Activated CD4-positive, alpha-beta memory T cell treated with anti-CD3 and anti-CD28 coated beads for 36 hours (primary cell): ENCODE measurements at regions not wholly inside any gene's neighbourhood (a gene's known extent, or its start where the extent isn't known, plus 50 kb on each side); places are given as distances from the start of the nearest gene placed in this dataset.

ENCODE experiments used
- CTCF ChIA-PET: fragments of 350-600 bp; sonication (Branson Sonifier 250); formaldehyde crosslinking; loops from one replicate; lab custom pipeline; 2021; ENCODE audit warnings: antibody characterized with exemption, inconsistent platforms; lab: Charles Lee
- POLR2A ChIA-PET: fragments of 350-600 bp; sonication (Branson Sonifier 250); formaldehyde crosslinking; loops from one replicate; lab custom pipeline; 2021; ENCODE audit warnings: antibody characterized with exemption; lab: Charles Lee
- DNase-seq: peaks from one replicate; pipeline ENCODE4 v3.0.0-alpha.2; 2020
- H3K27ac Mint-ChIP-seq: one replicate; pipeline ENCODE4 v1.8.0; 2021; ENCODE audit warnings: mixed read lengths
- H3K27me3 Mint-ChIP-seq: one replicate; pipeline ENCODE4 v1.8.0; 2021; ENCODE audit warnings: mixed read lengths
- H3K36me3 Mint-ChIP-seq: one replicate; pipeline ENCODE4 v1.8.0; 2021; ENCODE audit warnings: mixed read lengths
- H3K4me1 Mint-ChIP-seq: one replicate; pipeline ENCODE4 v1.8.0; 2021; ENCODE audit warnings: low read depth, mixed read lengths
- H3K4me3 Mint-ChIP-seq: one replicate; pipeline ENCODE4 v1.8.0; 2021; ENCODE audit warnings: mild to moderate bottlenecking, mixed read lengths
- H3K9me3 Mint-ChIP-seq: one replicate; pipeline ENCODE4 v1.8.0; 2021; ENCODE audit warnings: mixed read lengths
- intact Hi-C: fragments of 100-400 bp; cut with micrococcal nuclease; formaldehyde crosslinking; loops from one replicate; pipeline ENCODE4 v1.15.1; 2023

GRCh38 chr7:81887098-81888090, 117.5 kb upstream of the HGF start:
- ChIA-PET POLR2A (no interaction called here), CTCF (interaction anchor here (0.7 kb wide), 1 partner anchor 43 kb away, joined by 4 read pairs; no protein-coding TSS in a partner anchor)
- Mint-ChIP-seq H3K27ac (no peak overlapping the region), H3K36me3 (no peaks in the 10 kb centered on the region), H3K4me3 (no peak overlapping the region), H3K4me1 (no peaks in the 10 kb centered on the region), H3K9me3 (peaks cover 3% of the 10 kb centered on the region), H3K27me3 (no peaks in the 10 kb centered on the region)
- intact Hi-C loops: no loop called here
- DNase-seq: no peak

GRCh38 chr7:81886211-81886764, 116.4 kb upstream of the HGF start:
- H3K36me3 Mint-ChIP-seq: no peaks in the 10 kb centered on the region
- peaks cover 3% of the 10 kb centered on the region for H3K9me3 Mint-ChIP-seq
- ChIA-PET POLR2A (no interaction called here), CTCF (no interaction called here)
- no peak overlapping the region for H3K27ac Mint-ChIP-seq
- no peaks in the 10 kb centered on the region for H3K4me1 Mint-ChIP-seq
- no peak for DNase-seq
- no peaks in the 10 kb centered on the region for H3K27me3 Mint-ChIP-seq
- no peak overlapping the region for H3K4me3 Mint-ChIP-seq
- intact Hi-C loops: no loop called here

GRCh38 chr7:81884817-81885216, 115.0 kb upstream of the HGF start:
- DNase-seq: no peak
- H3K27ac Mint-ChIP-seq: no peak overlapping the region
- no peaks in the 10 kb centered on the region for H3K27me3 Mint-ChIP-seq
- intact Hi-C loops: no loop called here
- peaks cover 3% of the 10 kb centered on the region for H3K9me3 Mint-ChIP-seq
- H3K4me1 Mint-ChIP-seq: no peaks in the 10 kb centered on the region
- CTCF ChIA-PET: no interaction called here
- no peaks in the 10 kb centered on the region for H3K36me3 Mint-ChIP-seq
- POLR2A ChIA-PET: no interaction called here
- no peak overlapping the region for H3K4me3 Mint-ChIP-seq

- H3K4me1 Mint-ChIP-seq: no peaks in the 10 kb centered on the region
- POLR2A ChIA-PET: no interaction called here
- no peak overlapping the region for H3K27ac Mint-ChIP-seq
- H3K4me3 Mint-ChIP-seq: no peak overlapping the region
- H3K9me3 Mint-ChIP-seq: peaks cover 3% of the 10 kb centered on the region
- H3K36me3 Mint-ChIP-seq: no peaks in the 10 kb centered on the region
- CTCF ChIA-PET: no interaction called here
- H3K27me3 Mint-ChIP-seq: no peaks in the 10 kb centered on the region
- DNase-seq: no peak
- intact Hi-C loops: no loop called here
Observed at GRCh38 chr7:81883801-81884393, 114.0 kb upstream of the HGF start.

GRCh38 chr7:81882086-81882485, 112.2 kb upstream of the HGF start:
- no peaks in the 10 kb centered on the region for H3K4me1 Mint-ChIP-seq
- no peak for DNase-seq
- intact Hi-C loops: no loop called here
- no peak overlapping the region for H3K4me3 Mint-ChIP-seq
- no peaks in the 10 kb centered on the region for H3K27me3 Mint-ChIP-seq
- ChIA-PET CTCF (no interaction called here), POLR2A (no interaction called here)
- peaks cover 3% of the 10 kb centered on the region for H3K9me3 Mint-ChIP-seq
- no peak overlapping the region for H3K27ac Mint-ChIP-seq
- H3K36me3 Mint-ChIP-seq: no peaks in the 10 kb centered on the region

GRCh38 chr7:81877890-81878289, 108.0 kb upstream of the HGF start:
- no peaks in the 10 kb centered on the region for H3K36me3 Mint-ChIP-seq
- no peaks in the 10 kb centered on the region for H3K4me1 Mint-ChIP-seq
- POLR2A ChIA-PET: no interaction called here
- DNase-seq: no peak
- no peak overlapping the region for H3K4me3 Mint-ChIP-seq
- CTCF ChIA-PET: no interaction called here
- H3K27me3 Mint-ChIP-seq: no peaks in the 10 kb centered on the region
- intact Hi-C loops: no loop called here
- peaks cover 2% of the 10 kb centered on the region for H3K9me3 Mint-ChIP-seq
- H3K27ac Mint-ChIP-seq: no peak overlapping the region

- H3K27ac Mint-ChIP-seq: no peak overlapping the region
- H3K36me3 Mint-ChIP-seq: no peaks in the 10 kb centered on the region
- H3K4me3 Mint-ChIP-seq: no peak overlapping the region
- DNase-seq: no peak
- POLR2A ChIA-PET: no interaction called here
- no peaks in the 10 kb centered on the region for H3K27me3 Mint-ChIP-seq
- peaks cover 13% of the 10 kb centered on the region for H3K9me3 Mint-ChIP-seq
- CTCF ChIA-PET: no interaction called here
- no peaks in the 10 kb centered on the region for H3K4me1 Mint-ChIP-seq
- intact Hi-C loops: no loop called here
Observed at GRCh38 chr7:81873559-81873958, 103.7 kb upstream of the HGF start.

- Mint-ChIP-seq H3K9me3 (peaks cover 13% of the 10 kb centered on the region), H3K4me1 (no peaks in the 10 kb centered on the region), H3K4me3 (no peak overlapping the region), H3K27me3 (no peaks in the 10 kb centered on the region), H3K36me3 (no peaks in the 10 kb centered on the region), H3K27ac (no peak overlapping the region)
- ChIA-PET POLR2A (no interaction called here), CTCF (no interaction called here)
- intact Hi-C loops: no loop called here
- no peak for DNase-seq
Observed at GRCh38 chr7:81871606-81872265, 101.9 kb upstream of the HGF start.

GRCh38 chr7:81870608-81871007, 100.8 kb upstream of the HGF start:
- POLR2A ChIA-PET: no interaction called here
- no peak overlapping the region for H3K4me3 Mint-ChIP-seq
- H3K36me3 Mint-ChIP-seq: no peaks in the 10 kb centered on the region
- no peak for DNase-seq
- no peak overlapping the region for H3K27ac Mint-ChIP-seq
- no peaks in the 10 kb centered on the region for H3K27me3 Mint-ChIP-seq
- intact Hi-C loops: no loop called here
- CTCF ChIA-PET: no interaction called here
- H3K9me3 Mint-ChIP-seq: peaks cover 15% of the 10 kb centered on the region
- H3K4me1 Mint-ChIP-seq: no peaks in the 10 kb centered on the region

GRCh38 chr7:81869670-81870069, 99.8 kb upstream of the HGF start:
- DNase-seq: no peak
- intact Hi-C loops: no loop called here
- ChIA-PET POLR2A (no interaction called here), CTCF (no interaction called here)
- Mint-ChIP-seq H3K4me3 (no peak overlapping the region), H3K27ac (no peak overlapping the region), H3K9me3 (peaks cover 20% of the 10 kb centered on the region), H3K27me3 (no peaks in the 10 kb centered on the region), H3K36me3 (no peaks in the 10 kb centered on the region), H3K4me1 (no peaks in the 10 kb centered on the region)

- H3K4me1 Mint-ChIP-seq: no peaks in the 10 kb centered on the region
- no peaks in the 10 kb centered on the region for H3K27me3 Mint-ChIP-seq
- POLR2A ChIA-PET: no interaction called here
- H3K4me3 Mint-ChIP-seq: no peak overlapping the region
- H3K27ac Mint-ChIP-seq: no peak overlapping the region
- CTCF ChIA-PET: no interaction called here
- peaks cover 16% of the 10 kb centered on the region for H3K9me3 Mint-ChIP-seq
- no peak for DNase-seq
- intact Hi-C loops: no loop called here
- H3K36me3 Mint-ChIP-seq: no peaks in the 10 kb centered on the region
Observed at GRCh38 chr7:81865754-81866153, 95.9 kb upstream of the HGF start.

GRCh38 chr7:81859433-81859832, 89.6 kb upstream of the HGF start:
- no peak overlapping the region for H3K27ac Mint-ChIP-seq
- DNase-seq: no peak
- H3K27me3 Mint-ChIP-seq: no peaks in the 10 kb centered on the region
- intact Hi-C loops: no loop called here
- CTCF ChIA-PET: no interaction called here
- H3K4me1 Mint-ChIP-seq: no peaks in the 10 kb centered on the region
- POLR2A ChIA-PET: no interaction called here
- H3K36me3 Mint-ChIP-seq: no peaks in the 10 kb centered on the region
- H3K4me3 Mint-ChIP-seq: no peak overlapping the region
- peaks cover 18% of the 10 kb centered on the region for H3K9me3 Mint-ChIP-seq
